Loucy (cell line): ENCODE measurements at regions not wholly inside any gene's neighbourhood (a gene's known extent, or its start where the extent isn't known, plus 50 kb on each side); places are given as distances from the start of the nearest gene placed in this dataset.
"Not testable (repeated sequence)": the region's sequence is repeated elsewhere in the genome, so short reads cannot be mapped to it uniquely, and the experiment has no call there.

Source experiments
- H2AFZ ChIP-seq: fragments of 200-600 bp; sonication (generic); 2 replicates; pipeline ENCODE4 v1.6.0; 2016; ENCODE audit warnings: antibody characterized with exemption, mild to moderate bottlenecking, low read length, moderate library complexity
- H3F3A ChIP-seq: fragments of 200-600 bp; 2 replicates; pipeline ENCODE4 v1.6.0; 2016; ENCODE audit warnings: antibody characterized with exemption, low read depth, mild to moderate bottlenecking
- H3K27me3 ChIP-seq: fragments of 200-600 bp; sonication (generic); 2 replicates; pipeline ENCODE4 v1.6.1; 2014; ENCODE audit warnings: low read length, mild to moderate bottlenecking; ENCODE audit not compliant: insufficient read depth, poor library complexity, severe bottlenecking
- H3K36me3 ChIP-seq: fragments of 200-600 bp; sonication (generic); 2 replicates; pipeline ENCODE4 v1.6.1; 2016; ENCODE audit warnings: low read length; ENCODE audit not compliant: insufficient read depth
- H3K4me1 ChIP-seq: fragments of 200-600 bp; sonication (generic); 2 replicates; pipeline ENCODE4 v1.5.1; 2014; ENCODE audit warnings: low read length, mild to moderate bottlenecking; ENCODE audit not compliant: insufficient read depth, poor library complexity, severe bottlenecking
- H3K4me2 ChIP-seq: fragments of 200-600 bp; sonication (generic); 2 replicates; pipeline ENCODE4 v1.6.0; 2014; ENCODE audit warnings: antibody characterized with exemption, low read length, low read depth, mild to moderate bottlenecking; ENCODE audit not compliant: poor library complexity, severe bottlenecking
- H3K4me3 ChIP-seq: fragments of 200-600 bp; sonication (generic); 2 replicates; pipeline ENCODE4 v1.5.1; 2014; ENCODE audit warnings: low read length, mild to moderate bottlenecking, mixed read lengths; ENCODE audit not compliant: poor library complexity, severe bottlenecking
- H3K79me2 ChIP-seq: fragments of 200-600 bp; sonication (generic); 2 replicates; pipeline ENCODE4 v1.6.1; 2014; ENCODE audit warnings: low read length; ENCODE audit not compliant: insufficient read depth
- H3K9ac ChIP-seq: fragments of 200-600 bp; sonication (generic); 2 replicates; pipeline ENCODE4 v1.6.0; 2014; ENCODE audit warnings: mild to moderate bottlenecking, low read depth, low read length, moderate library complexity; ENCODE audit not compliant: poor library complexity, severe bottlenecking
- H3K9me2 ChIP-seq: fragments of 200-600 bp; sonication (generic); replicated peaks from 2 replicates; pipeline ENCODE4 v1.6.1; 2016; ENCODE audit warnings: low read depth, low read length, mixed read lengths
- H3K9me3 ChIP-seq: fragments of 200-600 bp; sonication (generic); 2 replicates; pipeline ENCODE4 v1.6.1; 2014; ENCODE audit warnings: mild to moderate bottlenecking, antibody characterized with exemption, low read length, low read depth; ENCODE audit not compliant: insufficient read depth
- H4K20me1 ChIP-seq: fragments of 200-600 bp; sonication (generic); 2 replicates; pipeline ENCODE4 v1.6.0; 2014; ENCODE audit warnings: antibody characterized with exemption, low read length, mild to moderate bottlenecking; ENCODE audit not compliant: insufficient read depth, poor library complexity, severe bottlenecking
- CTCF ChIP-seq: fragments of 200-600 bp; sonication (generic); conservative IDR thresholded peaks from 2 replicates; pipeline ENCODE4 v1.5.1; 2014; ENCODE audit warnings: mild to moderate bottlenecking, antibody characterized with exemption, low read length
- EZH2phosphoT487 ChIP-seq: fragments of 200-600 bp; IDR thresholded peaks from 2 replicates; pipeline ENCODE4 v1.6.1; 2018; ENCODE audit warnings: antibody characterized with exemption, mild to moderate bottlenecking, moderate library complexity, borderline replicate concordance

- Histone ChIP-seq H3K9me3 (no peaks in the 10 kb centered on the region), H3F3A (no peaks in the 10 kb centered on the region), H3K36me3 (no peaks in the 10 kb centered on the region), H3K27me3 (no peaks in the 10 kb centered on the region), H2AFZ (no peak overlapping the region), H3K9ac (no peak overlapping the region), H4K20me1 (no peaks in the 10 kb centered on the region), H3K79me2 (no peaks in the 10 kb centered on the region), H3K4me1 (no peaks in the 10 kb centered on the region), H3K9me2 (no peaks in the 10 kb centered on the region), H3K4me2 (no peak overlapping the region), H3K4me3 (no peak overlapping the region)
- TF ChIP-seq EZH2phosphoT487, result no peak
- peak; percentile 69 for TF ChIP-seq CTCF
These were observed 89.7 kb upstream of the CCNG1 start for GRCh38 chr5:163347671-163348070.

- Histone ChIP-seq H3K27me3 (no peaks in the 10 kb centered on the region), H3K9me3 (no peaks in the 10 kb centered on the region), H3K9me2 (no peaks in the 10 kb centered on the region), H2AFZ (no peak overlapping the region), H3K4me2 (no peak overlapping the region), H3K79me2 (no peaks in the 10 kb centered on the region), H4K20me1 (no peaks in the 10 kb centered on the region), H3K9ac (no peak overlapping the region), H3K4me3 (no peak overlapping the region), H3K36me3 (no peaks in the 10 kb centered on the region), H3K4me1 (no peaks in the 10 kb centered on the region), H3F3A (no peaks in the 10 kb centered on the region)
- TF ChIP-seq CTCF (no peak), EZH2phosphoT487 (no peak)
These were observed 87.3 kb upstream of the CCNG1 start for GRCh38 chr5:163350083-163350482.

GRCh38 chr5:163352531-163352930, 84.9 kb upstream of the CCNG1 start:
- Histone ChIP-seq H3K4me3 (no peak overlapping the region), H3K27me3 (no peaks in the 10 kb centered on the region), H3K4me2 (no peak overlapping the region), H3K9ac (no peak overlapping the region), H4K20me1 (no peaks in the 10 kb centered on the region), H2AFZ (no peak overlapping the region), H3K9me2 (no peaks in the 10 kb centered on the region), H3K9me3 (no peaks in the 10 kb centered on the region), H3K4me1 (no peaks in the 10 kb centered on the region), H3F3A (no peaks in the 10 kb centered on the region), H3K79me2 (no peaks in the 10 kb centered on the region), H3K36me3 (no peaks in the 10 kb centered on the region)
- no peak for TF ChIP-seq EZH2phosphoT487
- TF ChIP-seq CTCF, result no peak

GRCh38 chr5:163355811-163356210, 81.6 kb upstream of the CCNG1 start:
- not testable (repeated sequence) for H3K9me3 ChIP-seq, H4K20me1 ChIP-seq, H3K36me3 ChIP-seq, H3K27me3 ChIP-seq, H3K4me2 ChIP-seq, H2AFZ ChIP-seq, H3K4me3 ChIP-seq, H3K9ac ChIP-seq, H3K4me1 ChIP-seq, H3F3A ChIP-seq, H3K79me2 ChIP-seq, H3K9me2 ChIP-seq
